GM12864 (cell line): ENCODE measurements at regions not wholly inside any gene's neighbourhood (a gene's known extent, or its start where the extent isn't known, plus 50 kb on each side); places are given as distances from the start of the nearest gene placed in this dataset.

ENCODE experiments used
- DNase-seq: peaks from one replicate; pipeline ENCODE4 v3.0.0-alpha.2; 2011; ENCODE audit warnings: low read depth
- H3K4me3 ChIP-seq: 2 replicates; pipeline ENCODE4 v1.5.1; 2011; ENCODE audit warnings: mild to moderate bottlenecking, low read depth, low read length, control low read depth
- CTCF ChIP-seq: IDR thresholded peaks from 2 replicates; pipeline ENCODE4 v1.5.1; 2011; ENCODE audit warnings: low read depth, mild to moderate bottlenecking, moderate library complexity, low read length, control low read depth, inconsistent platforms; ENCODE audit errors: missing control alignments

- no peak overlapping the region for H3K4me3 ChIP-seq
- no peak for DNase-seq
- TF ChIP-seq CTCF, result no peak
These were observed 487.4 kb upstream of the ADGRL2 start for GRCh38 chr1:81313289-81313688.

- DNase-seq, result no peak
- H3K4me3 ChIP-seq, result no peak overlapping the region
- no peak for TF ChIP-seq CTCF
These were observed 488.4 kb upstream of the ADGRL2 start for GRCh38 chr1:81312272-81312754.

GRCh38 chr1:81310250-81310649, 490.5 kb upstream of the ADGRL2 start:
- no peak for DNase-seq
- TF ChIP-seq CTCF, result no peak
- H3K4me3 ChIP-seq, result no peak overlapping the region

- DNase-seq, result no peak
- H3K4me3 ChIP-seq, result no peak overlapping the region
- TF ChIP-seq CTCF, result no peak
These were observed 492.5 kb upstream of the ADGRL2 start for GRCh38 chr1:81308191-81308590.

GRCh38 chr1:81307786-81308185, 492.9 kb upstream of the ADGRL2 start:
- TF ChIP-seq CTCF, result no peak
- DNase-seq, result no peak
- no peak overlapping the region for H3K4me3 ChIP-seq

GRCh38 chr1:81305997-81306452, 494.7 kb upstream of the ADGRL2 start:
- H3K4me3 ChIP-seq, result no peak overlapping the region
- no peak for TF ChIP-seq CTCF
- no peak for DNase-seq

- DNase-seq, result no peak
- no peak for TF ChIP-seq CTCF
- no peak overlapping the region for H3K4me3 ChIP-seq
These were observed 496.5 kb upstream of the ADGRL2 start for GRCh38 chr1:81304187-81304586.
